K562 (cell line): ENCODE measurements at regions not wholly inside any gene's neighbourhood (a gene's known extent, or its start where the extent isn't known, plus 50 kb on each side); places are given as distances from the start of the nearest gene placed in this dataset.

ENCODE experiments used
- CTCF ChIP-seq, 3 experiments: IDR thresholded peaks in 2 of 3; conservative IDR thresholded peaks in 1 of 3; 2 replicates each; pipeline ENCODE4 v1.5.1; 2011 to 2012; ENCODE audit warnings: low read length in 3 of 3, mild to moderate bottlenecking in 3 of 3, control low read depth in 2 of 3, improper control_type of control experiment in 1 of 3, inconsistent platforms in 1 of 3, low read depth in 1 of 3, mixed read lengths in 1 of 3, moderate library complexity in 1 of 3; ENCODE audit not compliant: insufficient read depth in 2 of 3
- HOMEZ ChIP-seq: fragments of 250-450 bp; sonication (Bioruptor Pico); IDR thresholded peaks from 2 replicates; pipeline ENCODE4 v1.4.0; 2020; ENCODE audit warnings: mild to moderate bottlenecking, moderate library complexity
- IRF1 ChIP-seq: sonication (generic); formaldehyde crosslinking; IDR thresholded peaks from 2 replicates; pipeline ENCODE4 v1.8.0; 2022; ENCODE audit warnings: missing genetic modification reagents, mild to moderate bottlenecking, borderline replicate concordance
- JUN ChIP-seq, 2 experiments: sonication (generic) in 1 of 2; formaldehyde crosslinking in 1 of 2; IDR thresholded peaks; 2 replicates each; pipeline versions ENCODE4 v1.6.1 to v1.8.0; 2012 to 2022; ENCODE audit warnings: borderline replicate concordance in 2 of 2, mild to moderate bottlenecking in 2 of 2, improper control_type of control experiment in 1 of 2, low read depth in 1 of 2, low read length in 1 of 2, missing genetic modification reagents in 1 of 2
- NCOR1 ChIP-seq: fragments of 450-650 bp; IDR thresholded peaks from 2 replicates; pipeline ENCODE4 v1.6.1; 2016; ENCODE audit warnings: mild to moderate bottlenecking, moderate library complexity
- RFX5 ChIP-seq: IDR thresholded peaks from 2 replicates; pipeline ENCODE4 v1.6.1; 2011; ENCODE audit warnings: low read depth, mild to moderate bottlenecking, improper control_type of control experiment, low read length
- TBL1XR1 ChIP-seq, 2 experiments: IDR thresholded peaks; 2 replicates each; pipeline ENCODE4 v1.6.1; 2012; ENCODE audit warnings: improper control_type of control experiment in 2 of 2, low read length in 2 of 2, mild to moderate bottlenecking in 1 of 2
- ZNF274 ChIP-seq: IDR thresholded peaks from 2 replicates; pipeline ENCODE4 v1.6.1; 2011; ENCODE audit warnings: low read depth, mild to moderate bottlenecking, low read length, moderate library complexity, borderline replicate concordance

- TF ChIP-seq JUN (IDR thresholded peaks at IDR 0.05; ENCODE audit: borderline replicate concordance, low read depth, low read length) = no peak
- no peak for TF ChIP-seq JUN (CRISPR knock-in tag; IDR thresholded peaks at IDR 0.05; ENCODE audit: borderline replicate concordance)
- TF ChIP-seq HOMEZ (CRISPR knock-in tag) = no peak
- no peak for TF ChIP-seq RFX5
- no peak for TF ChIP-seq CTCF (IDR thresholded peaks at IDR 0.05 in 2 of 3, conservative IDR thresholded peaks at IDR 0.05 in 1 of 3; ENCODE audit: insufficient read depth in 2 of 3, low read depth in 1 of 3, low read length in 3 of 3)
- no peak for TF ChIP-seq IRF1 (CRISPR knock-in tag)
- TF ChIP-seq TBL1XR1 (IDR thresholded peaks at IDR 0.05; ENCODE audit: low read length in 2 of 2) = no peak
- no peak for TF ChIP-seq ZNF274
- no peak for TF ChIP-seq NCOR1
These were observed 134.0 kb downstream of the FOXL1 start for GRCh38 chr16:86712158-86713009.
